ENCODE measurements at regions not wholly inside any gene's neighbourhood (a gene's known extent, or its start where the extent isn't known, plus 50 kb on each side); places are given as distances from the start of the nearest gene placed in this dataset.
"Not testable (repeated sequence)": the region's sequence is repeated elsewhere in the genome, so short reads cannot be mapped to it uniquely, and the experiment has no call there.

DNA sequence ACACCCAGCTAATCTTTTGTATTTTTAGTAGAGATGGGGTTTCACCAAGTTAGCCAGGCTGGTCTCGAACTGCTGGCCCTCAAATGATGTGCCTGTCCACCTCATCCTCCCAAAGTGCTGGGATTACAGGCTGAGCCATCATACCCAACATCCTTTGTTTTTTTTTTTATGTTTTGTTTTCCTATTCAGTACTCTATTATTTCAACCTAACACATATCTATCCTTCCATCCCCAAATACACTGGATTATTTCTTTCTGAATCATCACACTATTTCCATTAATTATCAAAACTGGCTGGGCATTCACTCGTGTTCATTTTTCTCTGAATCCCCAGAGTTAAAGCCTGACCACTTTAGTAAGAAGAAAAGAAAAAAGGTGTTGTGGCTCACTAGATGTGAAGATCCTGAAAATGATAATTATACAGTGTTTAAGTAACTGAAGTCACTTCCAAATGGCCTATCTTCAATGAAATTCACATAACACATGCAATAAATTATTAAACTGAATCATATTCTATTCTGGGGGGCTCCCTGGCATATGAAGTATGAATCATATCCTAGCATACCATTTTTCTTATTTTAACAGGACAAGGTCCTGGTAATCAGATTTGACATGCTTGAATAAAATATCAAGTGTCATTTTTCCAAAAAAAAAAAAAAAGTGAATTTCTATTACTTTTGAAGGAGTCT lies 1754.2 kb downstream of the BRINP3 start:
- H3K9me3 ChIP-seq (ENCODE audit: low read length): no peaks in the 10 kb centered on the region
- H2AFZ ChIP-seq (ENCODE audit: low read length): no peak overlapping the region
- no peaks in the 10 kb centered on the region for H4K20me1 ChIP-seq (ENCODE audit: insufficient read depth, low read length)
- H3K4me2 ChIP-seq (ENCODE audit: low read length): no peak overlapping the region
- no peak for TF ChIP-seq EZH2 (IDR thresholded peaks at IDR 0.05; ENCODE audit: borderline replicate concordance, low read length)
- TF ChIP-seq, protein P1, sequence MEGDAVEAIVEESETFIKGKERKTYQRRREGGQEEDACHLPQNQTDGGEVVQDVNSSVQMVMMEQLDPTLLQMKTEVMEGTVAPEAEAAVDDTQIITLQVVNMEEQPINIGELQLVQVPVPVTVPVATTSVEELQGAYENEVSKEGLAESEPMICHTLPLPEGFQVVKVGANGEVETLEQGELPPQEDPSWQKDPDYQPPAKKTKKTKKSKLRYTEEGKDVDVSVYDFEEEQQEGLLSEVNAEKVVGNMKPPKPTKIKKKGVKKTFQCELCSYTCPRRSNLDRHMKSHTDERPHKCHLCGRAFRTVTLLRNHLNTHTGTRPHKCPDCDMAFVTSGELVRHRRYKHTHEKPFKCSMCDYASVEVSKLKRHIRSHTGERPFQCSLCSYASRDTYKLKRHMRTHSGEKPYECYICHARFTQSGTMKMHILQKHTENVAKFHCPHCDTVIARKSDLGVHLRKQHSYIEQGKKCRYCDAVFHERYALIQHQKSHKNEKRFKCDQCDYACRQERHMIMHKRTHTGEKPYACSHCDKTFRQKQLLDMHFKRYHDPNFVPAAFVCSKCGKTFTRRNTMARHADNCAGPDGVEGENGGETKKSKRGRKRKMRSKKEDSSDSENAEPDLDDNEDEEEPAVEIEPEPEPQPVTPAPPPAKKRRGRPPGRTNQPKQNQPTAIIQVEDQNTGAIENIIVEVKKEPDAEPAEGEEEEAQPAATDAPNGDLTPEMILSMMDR (IDR thresholded peaks at IDR 0.05; ENCODE audit: low read length): no peak
- no peak overlapping the region for H3K9ac ChIP-seq (ENCODE audit: low read length)
- no peaks in the 10 kb centered on the region for H3K4me1 ChIP-seq (ENCODE audit: insufficient read depth, low read length, severe bottlenecking)
- no peaks in the 10 kb centered on the region for H3F3A ChIP-seq (ENCODE audit: insufficient read depth, low read length)
- no peak overlapping the region for H3K4me3 ChIP-seq (ENCODE audit: low read depth, low read length, poor library complexity, severe bottlenecking)
- H3K36me3 ChIP-seq (ENCODE audit: insufficient read depth, low read length): no peaks in the 10 kb centered on the region
- no peak overlapping the region for H3K27ac ChIP-seq (ENCODE audit: low read depth, low read length, poor library complexity, severe bottlenecking)
- no peaks in the 10 kb centered on the region for H3K9me2 ChIP-seq (ENCODE audit: low read depth, low read length)
- no peaks in the 10 kb centered on the region for H3K27me3 ChIP-seq (ENCODE audit: insufficient read depth, low read length)
- no peaks in the 10 kb centered on the region for H3K79me2 ChIP-seq (ENCODE audit: insufficient read depth, low read length)

DNA sequence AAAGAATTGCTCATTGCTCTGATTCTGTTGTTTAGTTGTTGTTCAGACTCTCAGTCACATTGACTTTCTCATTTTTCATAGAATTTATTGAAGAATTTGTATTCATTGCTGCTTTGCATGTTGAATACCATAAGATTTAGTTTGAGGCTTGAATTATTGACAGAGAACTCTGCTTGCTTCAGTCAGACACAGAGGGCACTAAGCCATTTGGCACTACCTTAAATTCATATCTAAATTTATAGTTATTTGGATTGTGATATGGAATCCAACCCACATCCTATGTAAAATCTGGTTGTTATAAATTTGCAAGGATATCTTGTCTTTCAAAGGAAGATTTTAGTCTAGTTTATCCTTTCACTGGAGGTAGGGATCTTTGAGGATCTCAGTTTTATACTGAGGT lies 1748.6 kb downstream of the BRINP3 start:
- no peaks in the 10 kb centered on the region for H3K9me2 ChIP-seq (ENCODE audit: low read depth, low read length)
- H3K9me3 ChIP-seq (ENCODE audit: low read length): no peaks in the 10 kb centered on the region
- no peaks in the 10 kb centered on the region for H3K36me3 ChIP-seq (ENCODE audit: insufficient read depth, low read length)
- no peaks in the 10 kb centered on the region for H3K27me3 ChIP-seq (ENCODE audit: insufficient read depth, low read length)
- H4K20me1 ChIP-seq (ENCODE audit: insufficient read depth, low read length): no peaks in the 10 kb centered on the region
- no peak overlapping the region for H3K4me3 ChIP-seq (ENCODE audit: low read depth, low read length, poor library complexity, severe bottlenecking)
- TF ChIP-seq, protein P1 (IDR thresholded peaks at IDR 0.05; ENCODE audit: low read length): no peak
- no peak for TF ChIP-seq EZH2 (IDR thresholded peaks at IDR 0.05; ENCODE audit: borderline replicate concordance, low read length)
- no peak overlapping the region for H2AFZ ChIP-seq (ENCODE audit: low read length)
- H3F3A ChIP-seq (ENCODE audit: insufficient read depth, low read length): no peaks in the 10 kb centered on the region
- H3K4me1 ChIP-seq (ENCODE audit: insufficient read depth, low read length, severe bottlenecking): no peaks in the 10 kb centered on the region
- H3K79me2 ChIP-seq (ENCODE audit: insufficient read depth, low read length): no peaks in the 10 kb centered on the region
- H3K4me2 ChIP-seq (ENCODE audit: low read length): no peak overlapping the region
- H3K9ac ChIP-seq (ENCODE audit: low read length): no peak overlapping the region
- H3K27ac ChIP-seq (ENCODE audit: low read depth, low read length, poor library complexity, severe bottlenecking): no peak overlapping the region

DNA sequence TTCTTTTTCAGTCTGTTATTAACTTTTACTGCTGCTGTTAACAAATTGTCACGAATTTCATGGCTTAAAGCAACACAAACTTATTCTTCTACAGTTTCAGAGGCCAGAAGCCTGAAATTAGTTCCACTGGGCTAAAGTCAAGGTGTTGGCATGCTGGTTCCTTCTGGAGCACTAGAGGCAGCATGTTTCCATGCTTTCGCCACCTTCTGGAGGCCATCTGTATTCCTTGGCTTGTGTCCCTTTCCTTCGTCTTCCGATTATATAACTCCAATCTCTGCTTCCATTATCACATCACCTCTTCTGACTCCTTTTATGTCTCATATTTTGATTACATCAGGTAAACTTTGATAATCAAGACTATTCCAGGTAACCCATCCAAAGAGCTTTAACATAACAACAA lies 1742.1 kb downstream of the BRINP3 start:
- no peak overlapping the region for H3K27ac ChIP-seq (ENCODE audit: low read depth, low read length, poor library complexity, severe bottlenecking)
- no peak overlapping the region for H2AFZ ChIP-seq (ENCODE audit: low read length)
- H3K9me2 ChIP-seq (ENCODE audit: low read depth, low read length): no peaks in the 10 kb centered on the region
- no peaks in the 10 kb centered on the region for H3K36me3 ChIP-seq (ENCODE audit: insufficient read depth, low read length)
- H3K4me2 ChIP-seq (ENCODE audit: low read length): no peak overlapping the region
- TF ChIP-seq EZH2 (IDR thresholded peaks at IDR 0.05; ENCODE audit: borderline replicate concordance, low read length): no peak
- TF ChIP-seq, protein P1 (IDR thresholded peaks at IDR 0.05; ENCODE audit: low read length): no peak
- H3K9ac ChIP-seq (ENCODE audit: low read length): no peak overlapping the region
- H3K4me1 ChIP-seq (ENCODE audit: insufficient read depth, low read length, severe bottlenecking): no peaks in the 10 kb centered on the region
- no peaks in the 10 kb centered on the region for H4K20me1 ChIP-seq (ENCODE audit: insufficient read depth, low read length)
- no peaks in the 10 kb centered on the region for H3F3A ChIP-seq (ENCODE audit: insufficient read depth, low read length)
- no peaks in the 10 kb centered on the region for H3K9me3 ChIP-seq (ENCODE audit: low read length)
- no peak overlapping the region for H3K4me3 ChIP-seq (ENCODE audit: low read depth, low read length, poor library complexity, severe bottlenecking)
- H3K79me2 ChIP-seq (ENCODE audit: insufficient read depth, low read length): no peaks in the 10 kb centered on the region
- no peaks in the 10 kb centered on the region for H3K27me3 ChIP-seq (ENCODE audit: insufficient read depth, low read length)

DNA sequence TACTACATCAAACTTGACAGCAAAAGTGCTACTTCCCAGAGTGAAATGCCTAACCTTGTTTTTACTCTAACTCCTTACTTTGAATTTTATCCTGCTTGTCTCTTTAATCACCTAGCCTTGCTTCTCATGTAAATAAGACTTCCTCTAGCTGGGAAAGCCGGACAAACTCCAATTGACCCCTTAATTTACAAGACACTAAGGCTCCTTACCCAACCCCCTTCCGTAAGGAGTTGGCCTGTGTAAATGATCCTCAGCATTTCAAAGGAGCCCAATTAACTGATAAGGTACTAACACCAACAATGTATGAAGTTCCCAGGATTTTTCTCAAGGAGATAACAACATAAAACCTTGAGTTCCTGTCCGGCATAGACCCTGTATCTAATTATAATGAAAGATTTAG lies 1728.4 kb downstream of the BRINP3 start:
- H4K20me1 ChIP-seq (ENCODE audit: insufficient read depth, low read length); H3K27me3 ChIP-seq (ENCODE audit: insufficient read depth, low read length); H3F3A ChIP-seq (ENCODE audit: insufficient read depth, low read length); H3K4me2 ChIP-seq (ENCODE audit: low read length); H3K27ac ChIP-seq (ENCODE audit: low read depth, low read length, poor library complexity, severe bottlenecking); H3K4me3 ChIP-seq (ENCODE audit: low read depth, low read length, poor library complexity, severe bottlenecking); H2AFZ ChIP-seq (ENCODE audit: low read length); H3K9me2 ChIP-seq (ENCODE audit: low read depth, low read length); H3K9me3 ChIP-seq (ENCODE audit: low read length); H3K36me3 ChIP-seq (ENCODE audit: insufficient read depth, low read length); H3K4me1 ChIP-seq (ENCODE audit: insufficient read depth, low read length, severe bottlenecking); H3K79me2 ChIP-seq (ENCODE audit: insufficient read depth, low read length); H3K9ac ChIP-seq (ENCODE audit: low read length): not testable (repeated sequence)

DNA sequence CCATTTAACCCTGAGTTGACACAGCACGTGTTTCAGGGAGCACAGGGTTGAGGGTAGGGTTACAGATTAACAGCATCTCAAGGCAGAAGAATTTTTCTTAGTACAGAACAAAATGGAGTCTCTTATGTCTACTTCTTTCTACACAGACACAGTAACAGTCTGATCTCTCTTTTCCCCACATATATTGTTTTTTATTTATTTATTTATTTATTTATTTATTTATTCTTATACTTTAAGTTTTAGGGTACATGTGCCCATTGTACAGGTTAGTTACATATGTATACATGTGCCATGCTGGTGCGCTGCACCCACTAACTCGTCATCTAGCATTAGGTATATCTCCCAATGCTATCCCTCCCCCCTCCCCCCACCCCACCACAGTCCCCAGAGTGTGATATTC lies 1725.6 kb downstream of the BRINP3 start:
- not testable (repeated sequence) for H3K9me3 ChIP-seq (ENCODE audit: low read length); H3K27ac ChIP-seq (ENCODE audit: low read depth, low read length, poor library complexity, severe bottlenecking); H3K4me3 ChIP-seq (ENCODE audit: low read depth, low read length, poor library complexity, severe bottlenecking); H3K36me3 ChIP-seq (ENCODE audit: insufficient read depth, low read length); H3K4me2 ChIP-seq (ENCODE audit: low read length); H3F3A ChIP-seq (ENCODE audit: insufficient read depth, low read length); H3K9me2 ChIP-seq (ENCODE audit: low read depth, low read length); H3K27me3 ChIP-seq (ENCODE audit: insufficient read depth, low read length); H3K79me2 ChIP-seq (ENCODE audit: insufficient read depth, low read length); H4K20me1 ChIP-seq (ENCODE audit: insufficient read depth, low read length); H3K4me1 ChIP-seq (ENCODE audit: insufficient read depth, low read length, severe bottlenecking); H2AFZ ChIP-seq (ENCODE audit: low read length); H3K9ac ChIP-seq (ENCODE audit: low read length)
